Astrocyte of the spinal cord (primary cell): ENCODE measurements at regions not wholly inside any gene's neighbourhood (a gene's known extent, or its start where the extent isn't known, plus 50 kb on each side); places are given as distances from the start of the nearest gene placed in this dataset.

Experiments used
- DNase-seq: peaks from one replicate; pipeline ENCODE4 v3.0.0; 2011; ENCODE audit warnings: low read depth, low spot score
- H3K4me3 ChIP-seq: 2 replicates; pipeline ENCODE4 v1.5.1; 2011; ENCODE audit warnings: low read depth, mild to moderate bottlenecking, low read length, moderate library complexity
- CTCF ChIP-seq: IDR thresholded peaks from 2 replicates; pipeline ENCODE4 v1.5.1; 2012; ENCODE audit warnings: low read depth, mild to moderate bottlenecking, low read length, inconsistent platforms
- in situ Hi-C: cut with HindIII; loops from 2 replicates; pipeline ENCODE4 v1.10.0; 2017; ENCODE audit warnings: low sequenced_read_pairs

GRCh38 chr12:13769273-13769672 lies 212.1 kb downstream of the GRIN2B start:
- H3K4me3 ChIP-seq = no peak overlapping the region
- DNase-seq = no peak
- no peak for TF ChIP-seq CTCF
- in situ Hi-C loops = no loop called here

GRCh38 chr12:13764748-13765147 lies 216.7 kb downstream of the GRIN2B start:
- no peak for TF ChIP-seq CTCF
- no peak overlapping the region for H3K4me3 ChIP-seq
- DNase-seq = no peak
- in situ Hi-C loops = no loop called here

GRCh38 chr12:13749389-13749788 lies 232.0 kb downstream of the GRIN2B start:
- in situ Hi-C loops = no loop called here
- H3K4me3 ChIP-seq = no peak overlapping the region
- DNase-seq = no peak
- no peak for TF ChIP-seq CTCF

GRCh38 chr12:13745111-13745860 lies 236.1 kb downstream of the GRIN2B start:
- in situ Hi-C loops = no loop called here
- H3K4me3 ChIP-seq = no peak overlapping the region
- TF ChIP-seq CTCF = no peak

GRCh38 chr12:13744561-13744960 lies 236.8 kb downstream of the GRIN2B start:
- H3K4me3 ChIP-seq = no peak overlapping the region
- no peak for DNase-seq
- TF ChIP-seq CTCF = no peak
- in situ Hi-C loops = no loop called here

More at GRCh38 chr12:13745111-13745860, 236.1 kb downstream of the GRIN2B start:
- no peak for DNase-seq

GRCh38 chr12:13740149-13740545 lies 241.3 kb downstream of the GRIN2B start:
- H3K4me3 ChIP-seq = no peak overlapping the region
- no peak for TF ChIP-seq CTCF
- in situ Hi-C loops = no loop called here
- DNase-seq = no peak
